Skeletal muscle satellite cell (primary cell): ENCODE measurements at regions not wholly inside any gene's neighbourhood (a gene's known extent, or its start where the extent isn't known, plus 50 kb on each side); places are given as distances from the start of the nearest gene placed in this dataset.

ENCODE experiments used
- H3K27me3 ChIP-seq: 2 replicates; pipeline ENCODE4 v1.7.0; 2013; ENCODE audit warnings: low read length; ENCODE audit not compliant: control insufficient read depth, insufficient read depth
- H3K36me3 ChIP-seq: 2 replicates; pipeline ENCODE4 v1.7.0; 2013; ENCODE audit warnings: mild to moderate bottlenecking, control low read depth, low read length; ENCODE audit not compliant: insufficient read depth
- H3K4me1 ChIP-seq: 2 replicates; pipeline ENCODE4 v1.7.0; 2013; ENCODE audit warnings: low read length; ENCODE audit not compliant: control insufficient read depth, insufficient read depth
- H3K4me2 ChIP-seq: 2 replicates; pipeline ENCODE4 v1.7.0; 2013; ENCODE audit warnings: mild to moderate bottlenecking, low read length
- H3K4me3 ChIP-seq: 2 replicates; pipeline ENCODE4 v1.7.0; 2013; ENCODE audit warnings: low read length
- H3K9ac ChIP-seq: 2 replicates; pipeline ENCODE4 v1.7.0; 2013; ENCODE audit warnings: mild to moderate bottlenecking, low read depth, low read length, moderate library complexity
- H3K9me3 ChIP-seq: replicated peaks from 2 replicates; pipeline ENCODE4 v1.7.0; 2013; ENCODE audit warnings: mild to moderate bottlenecking, control low read depth, low read length

GRCh38 chr13:67803118-67803517, 573.0 kb upstream of the PCDH9 start:
- no peaks in the 10 kb centered on the region for H3K4me1 ChIP-seq
- no peaks in the 10 kb centered on the region for H3K27me3 ChIP-seq
- H3K4me3 ChIP-seq = no peak overlapping the region
- no peaks in the 10 kb centered on the region for H3K9me3 ChIP-seq
- H3K9ac ChIP-seq = no peak overlapping the region
- H3K36me3 ChIP-seq = no peaks in the 10 kb centered on the region
- no peak overlapping the region for H3K4me2 ChIP-seq

- Histone ChIP-seq H3K9ac (no peak overlapping the region), H3K4me1 (no peaks in the 10 kb centered on the region), H3K27me3 (no peaks in the 10 kb centered on the region), H3K4me2 (no peak overlapping the region), H3K36me3 (no peaks in the 10 kb centered on the region), H3K4me3 (no peak overlapping the region), H3K9me3 (no peaks in the 10 kb centered on the region)
These were observed 562.1 kb upstream of the PCDH9 start for GRCh38 chr13:67792151-67792676.

- H3K4me2 ChIP-seq = no peak overlapping the region
- no peaks in the 10 kb centered on the region for H3K36me3 ChIP-seq
These were observed 560.9 kb upstream of the PCDH9 start for GRCh38 chr13:67791047-67791446.

GRCh38 chr13:67776151-67776550, 546.0 kb upstream of the PCDH9 start:
- Histone ChIP-seq H3K4me3 (no peak overlapping the region), H3K4me2 (no peak overlapping the region), H3K36me3 (no peaks in the 10 kb centered on the region), H3K4me1 (no peaks in the 10 kb centered on the region), H3K27me3 (no peaks in the 10 kb centered on the region), H3K9ac (no peak overlapping the region), H3K9me3 (peaks cover 4% of the 10 kb centered on the region)

More at GRCh38 chr13:67791047-67791446, 560.9 kb upstream of the PCDH9 start:
- H3K9me3 ChIP-seq = no peaks in the 10 kb centered on the region
- no peaks in the 10 kb centered on the region for H3K27me3 ChIP-seq
- no peaks in the 10 kb centered on the region for H3K4me1 ChIP-seq
- no peak overlapping the region for H3K9ac ChIP-seq
- no peak overlapping the region for H3K4me3 ChIP-seq

- H3K36me3 ChIP-seq = no peaks in the 10 kb centered on the region
- H3K9ac ChIP-seq = no peak overlapping the region
- H3K9me3 ChIP-seq = peaks cover 4% of the 10 kb centered on the region
- no peak overlapping the region for H3K4me3 ChIP-seq
- H3K4me2 ChIP-seq = no peak overlapping the region
- H3K4me1 ChIP-seq = no peaks in the 10 kb centered on the region
- H3K27me3 ChIP-seq = no peaks in the 10 kb centered on the region
These were observed 545.2 kb upstream of the PCDH9 start for GRCh38 chr13:67775359-67775758.

GRCh38 chr13:67772807-67773453, 542.8 kb upstream of the PCDH9 start:
- H3K4me1 ChIP-seq = no peaks in the 10 kb centered on the region
- no peaks in the 10 kb centered on the region for H3K27me3 ChIP-seq
- H3K36me3 ChIP-seq = no peaks in the 10 kb centered on the region
- H3K9me3 ChIP-seq = peaks cover 4% of the 10 kb centered on the region
- no peak overlapping the region for H3K4me2 ChIP-seq
- no peak overlapping the region for H3K4me3 ChIP-seq
- H3K9ac ChIP-seq = no peak overlapping the region

- H3K4me1 ChIP-seq = no peaks in the 10 kb centered on the region
- no peaks in the 10 kb centered on the region for H3K27me3 ChIP-seq
- no peak overlapping the region for H3K4me3 ChIP-seq
- no peak overlapping the region for H3K9ac ChIP-seq
- H3K9me3 ChIP-seq = no peaks in the 10 kb centered on the region
- H3K4me2 ChIP-seq = no peak overlapping the region
- H3K36me3 ChIP-seq = no peaks in the 10 kb centered on the region
These were observed 541.0 kb upstream of the PCDH9 start for GRCh38 chr13:67771106-67771505.

GRCh38 chr13:67769987-67770341, 539.8 kb upstream of the PCDH9 start:
- H3K27me3 ChIP-seq = no peaks in the 10 kb centered on the region
- no peak overlapping the region for H3K9ac ChIP-seq
- no peaks in the 10 kb centered on the region for H3K36me3 ChIP-seq
- no peaks in the 10 kb centered on the region for H3K4me1 ChIP-seq
- no peak overlapping the region for H3K4me2 ChIP-seq
- H3K9me3 ChIP-seq = no peaks in the 10 kb centered on the region
- no peak overlapping the region for H3K4me3 ChIP-seq

GRCh38 chr13:67769063-67769986, 539.2 kb upstream of the PCDH9 start:
- Histone ChIP-seq H3K4me3 (no peak overlapping the region), H3K36me3 (no peaks in the 10 kb centered on the region), H3K9ac (no peak overlapping the region), H3K4me2 (no peak overlapping the region), H3K4me1 (no peaks in the 10 kb centered on the region), H3K9me3 (no peaks in the 10 kb centered on the region), H3K27me3 (no peaks in the 10 kb centered on the region)

- no peak overlapping the region for H3K4me3 ChIP-seq
- H3K9me3 ChIP-seq = no peaks in the 10 kb centered on the region
- H3K4me2 ChIP-seq = no peak overlapping the region
- no peak overlapping the region for H3K9ac ChIP-seq
- no peaks in the 10 kb centered on the region for H3K36me3 ChIP-seq
- no peaks in the 10 kb centered on the region for H3K27me3 ChIP-seq
- no peaks in the 10 kb centered on the region for H3K4me1 ChIP-seq
These were observed 533.8 kb upstream of the PCDH9 start for GRCh38 chr13:67763984-67764383.

- no peaks in the 10 kb centered on the region for H3K27me3 ChIP-seq
- no peak overlapping the region for H3K4me3 ChIP-seq
- no peaks in the 10 kb centered on the region for H3K4me1 ChIP-seq
- no peaks in the 10 kb centered on the region for H3K9me3 ChIP-seq
- H3K4me2 ChIP-seq = no peak overlapping the region
- H3K36me3 ChIP-seq = no peaks in the 10 kb centered on the region
- no peak overlapping the region for H3K9ac ChIP-seq
These were observed 533.2 kb upstream of the PCDH9 start for GRCh38 chr13:67763384-67763783.
